GM23248 (cell line): ENCODE measurements at regions not wholly inside any gene's neighbourhood (a gene's known extent, or its start where the extent isn't known, plus 50 kb on each side); places are given as distances from the start of the nearest gene placed in this dataset.

Experiments
- EZH2 ChIP-seq: fragments of 200-600 bp; sonication (generic); IDR thresholded peaks from 2 replicates; pipeline ENCODE4 v1.6.1; 2018; ENCODE audit warnings: antibody characterized with exemption, mild to moderate bottlenecking; ENCODE audit not compliant: insufficient read depth, poor library complexity, severe bottlenecking
- EZH2phosphoT487 ChIP-seq: fragments of 200-600 bp; sonication (generic); IDR thresholded peaks from 2 replicates; pipeline ENCODE4 v1.6.1; 2018; ENCODE audit warnings: antibody characterized with exemption, moderate library complexity, mild to moderate bottlenecking, low read depth; ENCODE audit not compliant: insufficient read depth

DNA sequence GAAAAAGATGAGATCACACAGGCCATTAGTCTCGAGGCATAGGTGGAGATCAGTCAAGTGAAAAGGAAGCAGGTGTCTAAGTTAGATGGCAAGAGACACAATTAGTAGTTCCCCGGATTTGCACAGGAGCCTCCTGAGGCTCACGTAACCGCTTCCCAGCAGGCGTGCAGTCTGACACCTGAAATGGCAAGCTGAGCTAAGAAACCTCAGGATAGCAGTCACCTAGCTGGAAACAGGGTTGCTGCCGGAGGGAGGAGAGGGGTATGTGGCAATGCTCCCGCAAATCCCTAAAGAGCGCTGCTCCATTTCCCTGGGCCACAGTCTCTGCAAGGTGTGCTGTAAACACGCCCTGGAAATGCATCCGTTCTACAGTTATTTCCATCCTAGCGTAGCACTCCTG, 1151.0 kb downstream of the DIAPH3 start:
- no peak for TF ChIP-seq EZH2phosphoT487
- no peak for TF ChIP-seq EZH2
